GM11168 (cell line): ENCODE measurements at regions not wholly inside any gene's neighbourhood (a gene's known extent, or its start where the extent isn't known, plus 50 kb on each side); places are given as distances from the start of the nearest gene placed in this dataset.

Experiments
- in situ Hi-C: fragments of 300-500 bp; cut with MboI; formaldehyde crosslinking; loops from one replicate; pipeline ENCODE4 v1.12.0; 2022; ENCODE audit warnings: low sequenced_read_pairs; ENCODE audit not compliant: unreplicated experiment

- in situ Hi-C loops: no loop called here
These were observed 499.6 kb upstream of the JARID2 start for GRCh38 chr6:14746139-14746837.

- in situ Hi-C loops: no loop called here
These were observed 497.9 kb upstream of the JARID2 start for GRCh38 chr6:14747881-14748520.

- in situ Hi-C loops: no loop called here
These were observed 497.2 kb upstream of the JARID2 start for GRCh38 chr6:14748679-14749078.

GRCh38 chr6:14750059-14750661 is 495.7 kb upstream of the JARID2 start:
- in situ Hi-C loops: no loop called here

- in situ Hi-C loops: no loop called here
These were observed 494.2 kb upstream of the JARID2 start for GRCh38 chr6:14751645-14752175.

- in situ Hi-C loops: no loop called here
These were observed 490.9 kb upstream of the JARID2 start for GRCh38 chr6:14754751-14755513.

GRCh38 chr6:14756340-14756739 is 489.5 kb upstream of the JARID2 start:
- in situ Hi-C loops: no loop called here

- in situ Hi-C loops: no loop called here
These were observed 488.9 kb upstream of the JARID2 start for GRCh38 chr6:14757014-14757413.

GRCh38 chr6:14757418-14757817 is 488.5 kb upstream of the JARID2 start:
- in situ Hi-C loops: no loop called here

- in situ Hi-C loops: no loop called here
These were observed 487.3 kb upstream of the JARID2 start for GRCh38 chr6:14758421-14759081.

- in situ Hi-C loops: no loop called here
These were observed 485.7 kb upstream of the JARID2 start for GRCh38 chr6:14759976-14760672.

GRCh38 chr6:14762077-14762476 is 483.8 kb upstream of the JARID2 start:
- in situ Hi-C loops: no loop called here

- in situ Hi-C loops: no loop called here
These were observed 482.7 kb upstream of the JARID2 start for GRCh38 chr6:14763139-14763538.

GRCh38 chr6:14763616-14764015 is 482.3 kb upstream of the JARID2 start:
- in situ Hi-C loops: no loop called here

- in situ Hi-C loops: no loop called here
These were observed 480.8 kb upstream of the JARID2 start for GRCh38 chr6:14765106-14765505.

- in situ Hi-C loops: no loop called here
These were observed 480.0 kb upstream of the JARID2 start for GRCh38 chr6:14765721-14766390.

- in situ Hi-C loops: no loop called here
These were observed 479.4 kb upstream of the JARID2 start for GRCh38 chr6:14766391-14766994.

- in situ Hi-C loops: no loop called here
These were observed 478.6 kb upstream of the JARID2 start for GRCh38 chr6:14767226-14767625.

GRCh38 chr6:14770040-14770439 is 475.8 kb upstream of the JARID2 start:
- in situ Hi-C loops: no loop called here
